ENCODE measurements at regions not wholly inside any gene's neighbourhood (a gene's known extent, or its start where the extent isn't known, plus 50 kb on each side); places are given as distances from the start of the nearest gene placed in this dataset.

DNA sequence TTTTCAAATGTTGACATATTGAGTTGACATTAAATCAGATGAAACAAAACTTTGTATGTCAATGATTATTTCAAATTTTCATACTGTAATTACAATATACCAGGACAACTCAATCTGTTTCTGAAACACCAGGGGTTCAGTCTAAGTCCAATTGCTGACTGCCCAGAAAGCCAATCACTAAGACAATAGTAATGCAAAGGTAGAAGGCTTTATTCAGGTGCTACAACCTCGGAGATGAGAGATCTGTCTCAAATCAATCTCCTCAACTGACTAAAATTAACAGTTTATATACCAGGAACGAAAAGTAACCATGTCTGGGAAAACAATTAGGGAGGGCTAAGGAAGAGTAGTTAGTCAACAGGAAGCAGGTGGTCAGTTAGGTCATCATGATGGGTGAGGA is 1400.4 kb downstream of the SUCLG1 start:
- H3K36me3 ChIP-seq, result no peaks in the 10 kb centered on the region
- TF ChIP-seq, protein P1, sequence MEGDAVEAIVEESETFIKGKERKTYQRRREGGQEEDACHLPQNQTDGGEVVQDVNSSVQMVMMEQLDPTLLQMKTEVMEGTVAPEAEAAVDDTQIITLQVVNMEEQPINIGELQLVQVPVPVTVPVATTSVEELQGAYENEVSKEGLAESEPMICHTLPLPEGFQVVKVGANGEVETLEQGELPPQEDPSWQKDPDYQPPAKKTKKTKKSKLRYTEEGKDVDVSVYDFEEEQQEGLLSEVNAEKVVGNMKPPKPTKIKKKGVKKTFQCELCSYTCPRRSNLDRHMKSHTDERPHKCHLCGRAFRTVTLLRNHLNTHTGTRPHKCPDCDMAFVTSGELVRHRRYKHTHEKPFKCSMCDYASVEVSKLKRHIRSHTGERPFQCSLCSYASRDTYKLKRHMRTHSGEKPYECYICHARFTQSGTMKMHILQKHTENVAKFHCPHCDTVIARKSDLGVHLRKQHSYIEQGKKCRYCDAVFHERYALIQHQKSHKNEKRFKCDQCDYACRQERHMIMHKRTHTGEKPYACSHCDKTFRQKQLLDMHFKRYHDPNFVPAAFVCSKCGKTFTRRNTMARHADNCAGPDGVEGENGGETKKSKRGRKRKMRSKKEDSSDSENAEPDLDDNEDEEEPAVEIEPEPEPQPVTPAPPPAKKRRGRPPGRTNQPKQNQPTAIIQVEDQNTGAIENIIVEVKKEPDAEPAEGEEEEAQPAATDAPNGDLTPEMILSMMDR (IDR thresholded peaks at IDR 0.05), result no peak
- H3K4me1 ChIP-seq, result no peaks in the 10 kb centered on the region
- intact Hi-C loops (cut with DNase I), result no loop called here
- peaks cover 0 to 11% of the 10 kb centered on the region in 2 donors for H3K9me3 ChIP-seq
- H3K4me3 ChIP-seq, result no peak overlapping the region
- ATAC-seq, result no peak
- no peak overlapping the region for H3K27ac ChIP-seq
- H3K27me3 ChIP-seq, result no peaks in the 10 kb centered on the region
- no peak for DNase-seq

- Histone ChIP-seq H3K4me1 (no peaks in the 10 kb centered on the region), H3K4me3 (no peak overlapping the region), H3K27ac (no peak overlapping the region), H3K9me3 (peaks cover 0 to 7% of the 10 kb centered on the region in 2 donors), H3K27me3 (no peaks in the 10 kb centered on the region), H3K36me3 (no peaks in the 10 kb centered on the region)
- TF ChIP-seq, protein P1 (IDR thresholded peaks at IDR 0.05), result no peak
- DNase-seq (peak in 1 of 4 donors; percentile 7), ATAC-seq (peak; percentile 53)
- intact Hi-C loops (cut with DNase I), result no loop called here
Measured at GRCh38 chr2:83055376-83056010, 1403.6 kb downstream of the SUCLG1 start.

DNA sequence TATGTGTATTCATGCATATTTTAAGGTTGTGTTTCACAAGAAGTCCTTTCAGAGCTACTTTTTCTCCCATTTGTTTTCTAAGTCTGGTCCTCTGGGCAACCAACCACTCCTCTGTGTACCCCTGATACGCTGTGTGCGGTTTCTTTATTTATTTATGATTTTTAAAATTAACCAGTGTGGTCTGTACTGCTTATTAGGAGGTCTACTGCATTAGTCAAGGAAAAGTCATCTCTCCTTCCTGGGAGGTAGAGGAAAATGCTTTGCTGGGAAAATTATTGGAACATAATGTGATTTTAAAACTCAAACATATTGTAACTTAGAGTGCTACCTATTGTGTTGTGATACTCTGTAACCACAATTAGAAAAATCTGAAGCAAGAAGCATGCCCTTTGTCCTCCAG is 1404.3 kb downstream of the SUCLG1 start:
- Histone ChIP-seq H3K27me3 (no peaks in the 10 kb centered on the region), H3K4me1 (no peaks in the 10 kb centered on the region), H3K36me3 (no peaks in the 10 kb centered on the region), H3K4me3 (no peak overlapping the region), H3K9me3 (peaks cover 0 to 7% of the 10 kb centered on the region in 2 donors), H3K27ac (no peak overlapping the region)
- DNase-seq (no peak), ATAC-seq (no peak)
- TF ChIP-seq, protein P1 (IDR thresholded peaks at IDR 0.05), result no peak
- intact Hi-C loops (cut with DNase I), result no loop called here

DNA sequence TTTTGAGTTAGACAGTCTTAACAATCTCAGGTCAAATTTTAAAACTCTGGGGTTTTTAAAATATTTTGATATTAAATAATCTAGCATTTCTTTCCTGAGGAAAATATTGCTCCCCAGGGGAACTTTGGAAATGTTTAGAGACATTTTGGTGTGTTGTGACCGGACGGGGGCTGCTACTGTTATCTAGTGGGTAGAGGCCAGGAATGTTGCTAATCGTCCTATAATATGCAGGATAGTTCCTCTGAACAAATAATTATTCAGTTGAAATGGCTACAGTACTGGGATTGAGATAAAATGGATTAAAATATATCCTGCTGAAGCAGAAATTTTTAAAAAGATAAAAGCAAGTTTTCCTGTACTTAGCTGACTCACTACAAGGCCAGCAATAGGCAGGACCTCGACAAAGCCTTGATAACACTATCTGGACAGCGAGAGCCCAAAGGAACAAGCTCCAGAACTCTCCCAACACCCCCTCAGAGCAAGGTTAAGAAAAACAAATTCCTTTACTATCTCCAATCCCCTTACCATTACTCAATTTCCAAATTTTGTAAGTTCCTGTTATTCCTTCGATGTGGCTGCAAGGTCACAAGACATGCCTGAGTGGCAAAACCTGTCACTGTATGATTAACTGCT is 1407.4 kb downstream of the SUCLG1 start:
- no peak overlapping the region for H3K27ac ChIP-seq
- H3K27me3 ChIP-seq, result no peaks in the 10 kb centered on the region
- peaks cover 0 to 9% of the 10 kb centered on the region in 2 donors for H3K9me3 ChIP-seq
- TF ChIP-seq, protein P1 (IDR thresholded peaks at IDR 0.05), result no peak
- H3K4me3 ChIP-seq, result no peak overlapping the region
- ATAC-seq (no peak), DNase-seq (no peak)
- intact Hi-C loops (cut with DNase I), result no loop called here
- H3K36me3 ChIP-seq, result no peaks in the 10 kb centered on the region
- H3K4me1 ChIP-seq, result no peaks in the 10 kb centered on the region

DNA sequence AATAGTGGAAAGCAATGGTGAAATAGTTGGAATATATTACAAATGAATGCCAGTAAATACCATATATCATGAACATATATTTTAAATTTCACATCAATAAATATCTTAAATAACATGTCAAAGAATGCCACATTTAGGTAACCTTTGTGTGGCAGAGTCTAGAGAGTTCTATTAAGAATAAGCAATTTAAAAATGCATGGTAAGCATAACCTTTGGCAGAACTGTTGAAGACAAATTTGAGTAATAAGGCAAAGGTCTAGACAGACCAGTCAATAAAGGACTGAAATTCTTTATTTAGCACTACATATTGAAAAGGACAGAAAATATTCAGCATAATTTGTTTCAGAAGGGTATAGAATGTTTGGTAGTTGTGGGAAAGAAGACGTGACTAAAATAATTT is 1417.0 kb downstream of the SUCLG1 start:
- Histone ChIP-seq H3K4me1 (no peaks in the 10 kb centered on the region), H3K9me3 (peaks cover 0 to 2% of the 10 kb centered on the region in 2 donors), H3K4me3 (no peak overlapping the region), H3K27ac (no peak overlapping the region), H3K36me3 (no peaks in the 10 kb centered on the region), H3K27me3 (no peaks in the 10 kb centered on the region)
- intact Hi-C loops (cut with DNase I), result no loop called here
- DNase-seq, result no peak
- no peak for ATAC-seq
- TF ChIP-seq, protein P1 (IDR thresholded peaks at IDR 0.05), result no peak

All from left lung (tissue), 4 donors.